GM21447 (cell line): ENCODE measurements at regions not wholly inside any gene's neighbourhood (a gene's known extent, or its start where the extent isn't known, plus 50 kb on each side); places are given as distances from the start of the nearest gene placed in this dataset.

Experiments used
- ATAC-seq: cut with Tn5 transposase; IDR thresholded peaks from one replicate; pipeline ENCODE4 v1.9.1; 2021; ENCODE audit not compliant: unreplicated experiment

GRCh38 chr6:144804246-144804790, 519.2 kb downstream of the UTRN start:
- ATAC-seq: no peak

- ATAC-seq: no peak
These were observed 519.9 kb downstream of the UTRN start for GRCh38 chr6:144805049-144805448.

GRCh38 chr6:144806222-144806621, 521.1 kb downstream of the UTRN start:
- ATAC-seq: no peak

GRCh38 chr6:144809120-144809519, 524.0 kb downstream of the UTRN start:
- no peak for ATAC-seq

- ATAC-seq: no peak
These were observed 524.8 kb downstream of the UTRN start for GRCh38 chr6:144809969-144810368.

- no peak for ATAC-seq
These were observed 526.0 kb downstream of the UTRN start for GRCh38 chr6:144811140-144811539.

GRCh38 chr6:144816936-144817335, 531.8 kb downstream of the UTRN start:
- ATAC-seq: no peak

GRCh38 chr6:144820270-144820669, 535.1 kb downstream of the UTRN start:
- no peak for ATAC-seq

GRCh38 chr6:144823131-144823530, 538.0 kb downstream of the UTRN start:
- ATAC-seq: no peak

- no peak for ATAC-seq
These were observed 538.9 kb downstream of the UTRN start for GRCh38 chr6:144824018-144824417.

GRCh38 chr6:144834426-144835038, 549.4 kb downstream of the UTRN start:
- no peak for ATAC-seq

GRCh38 chr6:144835322-144835973, 550.3 kb downstream of the UTRN start:
- ATAC-seq: no peak

- no peak for ATAC-seq
These were observed 555.5 kb downstream of the UTRN start for GRCh38 chr6:144840619-144841018.

GRCh38 chr6:144843701-144844100, 558.6 kb downstream of the UTRN start:
- ATAC-seq: no peak

- no peak for ATAC-seq
These were observed 559.5 kb downstream of the UTRN start for GRCh38 chr6:144844596-144844995.

- ATAC-seq: no peak
These were observed 560.1 kb downstream of the UTRN start for GRCh38 chr6:144845186-144845585.

- ATAC-seq: no peak
These were observed 562.8 kb downstream of the UTRN start for GRCh38 chr6:144847916-144848315.

- ATAC-seq: no peak
These were observed 564.8 kb downstream of the UTRN start for GRCh38 chr6:144849920-144850319.

GRCh38 chr6:144853603-144854002, 568.5 kb downstream of the UTRN start:
- ATAC-seq: no peak

GRCh38 chr6:144854654-144855053, 569.5 kb downstream of the UTRN start:
- ATAC-seq: no peak

- ATAC-seq: no peak
These were observed 570.2 kb downstream of the UTRN start for GRCh38 chr6:144855375-144855774.

GRCh38 chr6:144855812-144856531, 570.8 kb downstream of the UTRN start:
- ATAC-seq: no peak
